Spleen (tissue), 11 donors: ENCODE measurements at regions not wholly inside any gene's neighbourhood (a gene's known extent, or its start where the extent isn't known, plus 50 kb on each side); places are given as distances from the start of the nearest gene placed in this dataset.
A peak's percentile ranks its signal among the peaks of the same experiment; 100 is the strongest.

Source experiments
- DNase-seq: peaks from one replicate; pipeline ENCODE4 v3.0.0-alpha.2; 2020
- H3K27ac ChIP-seq, 8 donors: fragments of 200-600 bp; sonication (generic) in 7 of 8; 1 replicate in 4 of 8; 2 replicates in 4 of 8; pipeline versions ENCODE4 v1.5.0 to v1.8.0; 2016 to 2021; ENCODE audit warnings: inconsistent platforms in 4 of 8, mild to moderate bottlenecking in 4 of 8, moderate library complexity in 1 of 8
- H3K27me3 ChIP-seq, 7 donors: fragments of 200-600 bp; sonication (generic) in 6 of 7; replicated peaks in 1 of 7; 1 replicate in 4 of 7; 2 replicates in 3 of 7; pipeline versions ENCODE4 v1.5.0 to v1.8.0; 2016 to 2021; ENCODE audit warnings: inconsistent platforms in 3 of 7, mild to moderate bottlenecking in 1 of 7
- H3K36me3 ChIP-seq, 6 donors: fragments of 200-600 bp; sonication (generic) in 5 of 6; 1 replicate in 4 of 6; 2 replicates in 2 of 6; pipeline versions ENCODE4 v1.5.0 to v1.8.0; 2016 to 2021; ENCODE audit warnings: inconsistent platforms in 2 of 6
- H3K4me1 ChIP-seq, 6 donors: fragments of 200-600 bp; sonication (generic) in 5 of 6; 1 replicate in 3 of 6; 2 replicates in 3 of 6; pipeline versions ENCODE4 v1.5.0 to v1.8.0; 2016 to 2021; ENCODE audit warnings: inconsistent platforms in 3 of 6
- H3K4me3 ChIP-seq, 8 donors: fragments of 200-600 bp; sonication (generic) in 7 of 8; 1 replicate in 4 of 8; 2 replicates in 4 of 8; pipeline versions ENCODE4 v1.5.0 to v1.8.0; 2016 to 2021; ENCODE audit warnings: inconsistent platforms in 4 of 8, mild to moderate bottlenecking in 4 of 8, moderate library complexity in 2 of 8
- H3K9me3 ChIP-seq, 8 donors: fragments of 200-600 bp; sonication (generic) in 7 of 8; 1 replicate in 4 of 8; 2 replicates in 4 of 8; pipeline versions ENCODE4 v1.5.0 to v1.8.0; 2016 to 2021; ENCODE audit warnings: inconsistent platforms in 4 of 8
- CTCF ChIP-seq, 11 experiments: fragments of 200-600 bp in 7 of 11; fragments of 450-650 bp in 4 of 11; sonication (generic) in 4 of 11; IDR thresholded peaks in 8 of 11; conservative IDR thresholded peaks in 3 of 11; 1 replicate in 7 of 11; 2 replicates in 4 of 11; pipeline versions ENCODE4 v1.4.0 to v1.8.0; 2016 to 2021; ENCODE audit warnings: antibody characterized with exemption in 11 of 11, inconsistent platforms in 4 of 11, mild to moderate bottlenecking in 1 of 11
- POLR2A ChIP-seq, 3 donors: fragments of 450-650 bp; IDR thresholded peaks; one replicate each; pipeline ENCODE4 v1.5.1; 2017; ENCODE audit warnings: antibody characterized with exemption in 3 of 3, mild to moderate bottlenecking in 1 of 3
- POLR2AphosphoS5 ChIP-seq, 3 donors: sonication (generic); formaldehyde crosslinking; IDR thresholded peaks; one replicate each; pipeline ENCODE4 v1.5.1; 2017; ENCODE audit warnings: antibody characterized with exemption in 3 of 3
- WGBS, 5 donors: extraction: QIAGEN DNeasy Blood & Tissue Kit in 3 of 5; methylation state at CpG; one replicate each; pipeline versions ENCODE4 v1.1.5 to v1.1.7; 2013 to 2018; 5-methylcytosine and 5-hydroxymethylcytosine counted together
- intact Hi-C: fragments of 100-400 bp; cut with DNase I; formaldehyde crosslinking; loops from one replicate; pipeline ENCODE4 v1.15.0; 2023; ENCODE audit warnings: low total_unique reads
- donor health status: healthy with polysubstance abuse.
- donor health status: DM: no; HTN: no; CAD: no; lungs with moderate emphysema.
- donor health status: DM: no; HTN: no; CAD: no.
- donor health status: Bipolar disorder and iron deficiency.
- donor health status: healthy.
- donor health status: DM: no; HTN: no; CAD: no.
- donor health status: DM: yes; HTN: yes; CAD: no.

- H3K36me3 ChIP-seq: no peaks in the 10 kb centered on the region
- intact Hi-C loops: no loop called here
- DNase-seq: peak; percentile 62
- H3K27me3 ChIP-seq: peaks cover 0 to 12% (median 0%) of the 10 kb centered on the region in 7 donors
- H3K27ac ChIP-seq: no peak overlapping the region
- no peaks in the 10 kb centered on the region for H3K9me3 ChIP-seq
- no peak overlapping the region for H3K4me3 ChIP-seq
- 81 to 94% (median 87%) methylated on average over 18 of the region's 18 CpGs for WGBS, 5 donors
- H3K4me1 ChIP-seq: peaks cover 0 to 14% (median 4%) of the 10 kb centered on the region in 6 donors
- TF ChIP-seq POLR2AphosphoS5 (IDR thresholded peaks at IDR 0.05) (no peak), POLR2A (IDR thresholded peaks at IDR 0.05) (no peak), CTCF (IDR thresholded peaks at IDR 0.05 in 8 of 11, conservative IDR thresholded peaks at IDR 0.05 in 3 of 11) (no peak)
Measured at GRCh38 chr2:8594731-8595427, 87.0 kb upstream of the ID2 start.

GRCh38 chr2:8595428-8595805 lies 86.4 kb upstream of the ID2 start:
- intact Hi-C loops: no loop called here
- 88 to 95% (median 93%) methylated on average over 11 to 12 of the region's 12 CpGs for WGBS, 5 donors
- Histone ChIP-seq H3K27ac (no peak overlapping the region), H3K36me3 (no peaks in the 10 kb centered on the region), H3K9me3 (no peaks in the 10 kb centered on the region), H3K27me3 (peaks cover 0 to 12% (median 0%) of the 10 kb centered on the region in 7 donors), H3K4me3 (no peak overlapping the region), H3K4me1 (peaks cover 0 to 14% (median 5%) of the 10 kb centered on the region in 6 donors)
- no peak for TF ChIP-seq CTCF (IDR thresholded peaks at IDR 0.05 in 8 of 11, conservative IDR thresholded peaks at IDR 0.05 in 3 of 11)
- no peak for TF ChIP-seq POLR2A (IDR thresholded peaks at IDR 0.05)
- TF ChIP-seq POLR2AphosphoS5 (IDR thresholded peaks at IDR 0.05): no peak
- DNase-seq: no peak

GRCh38 chr2:8595811-8596600 lies 85.8 kb upstream of the ID2 start:
- no peak overlapping the region for H3K27ac ChIP-seq
- 81 to 89% (median 82%) methylated on average over 26 to 27 of the region's 27 CpGs for WGBS, 5 donors
- H3K4me1 ChIP-seq: peaks cover 0 to 17% (median 7%) of the 10 kb centered on the region in 6 donors
- H3K27me3 ChIP-seq: peaks cover 0 to 12% (median 0%) of the 10 kb centered on the region in 7 donors
- TF ChIP-seq CTCF (IDR thresholded peaks at IDR 0.05 in 8 of 11, conservative IDR thresholded peaks at IDR 0.05 in 3 of 11): no peak
- TF ChIP-seq POLR2AphosphoS5 (IDR thresholded peaks at IDR 0.05): no peak
- H3K4me3 ChIP-seq: no peak overlapping the region
- intact Hi-C loops: no loop called here
- H3K9me3 ChIP-seq: no peaks in the 10 kb centered on the region
- H3K36me3 ChIP-seq: no peaks in the 10 kb centered on the region
- DNase-seq: no peak

GRCh38 chr2:8597094-8597493 lies 84.8 kb upstream of the ID2 start:
- Histone ChIP-seq H3K36me3 (no peaks in the 10 kb centered on the region), H3K9me3 (no peaks in the 10 kb centered on the region), H3K27ac (no peak overlapping the region), H3K27me3 (peaks cover 0 to 12% (median 0%) of the 10 kb centered on the region in 7 donors), H3K4me1 (peaks cover 0 to 19% (median 7%) of the 10 kb centered on the region in 6 donors), H3K4me3 (no peak overlapping the region)
- TF ChIP-seq CTCF (IDR thresholded peaks at IDR 0.05 in 8 of 11, conservative IDR thresholded peaks at IDR 0.05 in 3 of 11): no peak
- TF ChIP-seq POLR2AphosphoS5 (IDR thresholded peaks at IDR 0.05): no peak
- no peak for TF ChIP-seq POLR2A (IDR thresholded peaks at IDR 0.05)
- intact Hi-C loops: no loop called here
- DNase-seq: no peak
